ENCODE measurements at regions not wholly inside any gene's neighbourhood (a gene's known extent, or its start where the extent isn't known, plus 50 kb on each side); places are given as distances from the start of the nearest gene placed in this dataset.

DNA sequence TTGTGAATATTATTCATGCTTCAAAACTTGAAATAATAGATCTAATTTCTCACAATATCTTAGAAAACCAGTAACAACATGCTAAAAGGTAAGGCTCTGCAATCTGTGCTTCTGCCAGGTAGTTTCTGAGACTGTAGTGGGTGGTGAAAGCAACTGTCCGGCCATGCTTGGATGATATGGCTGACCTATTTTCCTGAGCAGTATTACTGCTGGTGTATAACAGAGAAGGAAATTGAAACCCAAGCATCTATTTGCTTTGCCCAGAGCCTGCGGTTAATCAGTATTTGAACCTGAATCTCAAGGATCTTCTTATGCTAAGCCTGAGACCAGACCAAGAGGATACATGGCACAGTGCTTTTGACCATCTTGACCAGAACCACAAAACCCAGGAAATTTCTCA is 563.8 kb downstream of the COL12A1 start:
- Histone ChIP-seq H4K20me1 (ENCODE audit: control insufficient read depth, insufficient read depth, low read depth, low read length) (no peaks in the 10 kb centered on the region), H3K79me2 (ENCODE audit: control insufficient read depth, low read length) (no peaks in the 10 kb centered on the region), H3F3A (ENCODE audit: control insufficient read depth, insufficient read depth) (no peaks in the 10 kb centered on the region), H3K27me3 (ENCODE audit: control insufficient read depth, low read length) (no peaks in the 10 kb centered on the region), H3K4me3 (ENCODE audit: low read length) (no peak overlapping the region), H3K4me2 (ENCODE audit: low read length) (no peak overlapping the region), H3K27ac (ENCODE audit: low read depth, low read length) (no peak overlapping the region), H3K9me3 (ENCODE audit: control insufficient read depth, insufficient read depth, low read length) (no peaks in the 10 kb centered on the region), H3K4me1 (ENCODE audit: control insufficient read depth, low read length) (no peaks in the 10 kb centered on the region), H3K36me3 (ENCODE audit: control insufficient read depth, low read length) (no peaks in the 10 kb centered on the region), H3K9me2 (replicated peaks; ENCODE audit: control insufficient read depth, low read length) (no peaks in the 10 kb centered on the region)
- TF ChIP-seq, protein P1, sequence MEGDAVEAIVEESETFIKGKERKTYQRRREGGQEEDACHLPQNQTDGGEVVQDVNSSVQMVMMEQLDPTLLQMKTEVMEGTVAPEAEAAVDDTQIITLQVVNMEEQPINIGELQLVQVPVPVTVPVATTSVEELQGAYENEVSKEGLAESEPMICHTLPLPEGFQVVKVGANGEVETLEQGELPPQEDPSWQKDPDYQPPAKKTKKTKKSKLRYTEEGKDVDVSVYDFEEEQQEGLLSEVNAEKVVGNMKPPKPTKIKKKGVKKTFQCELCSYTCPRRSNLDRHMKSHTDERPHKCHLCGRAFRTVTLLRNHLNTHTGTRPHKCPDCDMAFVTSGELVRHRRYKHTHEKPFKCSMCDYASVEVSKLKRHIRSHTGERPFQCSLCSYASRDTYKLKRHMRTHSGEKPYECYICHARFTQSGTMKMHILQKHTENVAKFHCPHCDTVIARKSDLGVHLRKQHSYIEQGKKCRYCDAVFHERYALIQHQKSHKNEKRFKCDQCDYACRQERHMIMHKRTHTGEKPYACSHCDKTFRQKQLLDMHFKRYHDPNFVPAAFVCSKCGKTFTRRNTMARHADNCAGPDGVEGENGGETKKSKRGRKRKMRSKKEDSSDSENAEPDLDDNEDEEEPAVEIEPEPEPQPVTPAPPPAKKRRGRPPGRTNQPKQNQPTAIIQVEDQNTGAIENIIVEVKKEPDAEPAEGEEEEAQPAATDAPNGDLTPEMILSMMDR (IDR thresholded peaks at IDR 0.05; ENCODE audit: low read depth, low read length, poor library complexity, severe bottlenecking) = no peak
- no peak for TF ChIP-seq EZH2phosphoT487 (IDR thresholded peaks at IDR 0.05; ENCODE audit: borderline replicate concordance, low read length)

DNA sequence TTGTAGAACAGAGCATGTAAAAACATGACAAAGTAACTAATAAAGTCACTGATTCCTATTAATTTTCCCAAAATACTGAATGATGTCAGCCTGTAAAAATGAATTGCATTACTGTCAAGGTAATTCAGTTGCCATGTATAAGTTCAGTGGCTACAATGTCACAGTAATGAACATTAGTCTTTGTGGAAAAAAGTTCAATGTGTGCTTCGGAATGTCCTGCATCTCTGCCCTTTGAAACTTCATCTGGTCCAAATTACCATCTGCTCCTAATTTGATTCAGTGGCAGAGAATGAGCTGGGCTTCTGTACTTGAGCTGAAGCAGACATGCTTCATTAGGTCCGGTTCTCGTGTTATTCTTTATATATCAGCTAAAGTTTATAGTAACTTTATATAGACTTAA is 567.4 kb downstream of the COL12A1 start:
- Histone ChIP-seq H3K9me2 (replicated peaks; ENCODE audit: control insufficient read depth, low read length) (no peaks in the 10 kb centered on the region), H3K4me2 (ENCODE audit: low read length) (no peak overlapping the region), H3F3A (ENCODE audit: control insufficient read depth, insufficient read depth) (no peaks in the 10 kb centered on the region), H3K79me2 (ENCODE audit: control insufficient read depth, low read length) (no peaks in the 10 kb centered on the region), H3K27ac (ENCODE audit: low read depth, low read length) (no peak overlapping the region), H4K20me1 (ENCODE audit: control insufficient read depth, insufficient read depth, low read depth, low read length) (no peaks in the 10 kb centered on the region), H3K27me3 (ENCODE audit: control insufficient read depth, low read length) (no peaks in the 10 kb centered on the region), H3K36me3 (ENCODE audit: control insufficient read depth, low read length) (no peaks in the 10 kb centered on the region), H3K4me3 (ENCODE audit: low read length) (no peak overlapping the region), H3K9me3 (ENCODE audit: control insufficient read depth, insufficient read depth, low read length) (no peaks in the 10 kb centered on the region), H3K4me1 (ENCODE audit: control insufficient read depth, low read length) (no peaks in the 10 kb centered on the region)
- TF ChIP-seq, protein P1 (IDR thresholded peaks at IDR 0.05; ENCODE audit: low read depth, low read length, poor library complexity, severe bottlenecking) = no peak
- TF ChIP-seq EZH2phosphoT487 (IDR thresholded peaks at IDR 0.05; ENCODE audit: borderline replicate concordance, low read length) = no peak

DNA sequence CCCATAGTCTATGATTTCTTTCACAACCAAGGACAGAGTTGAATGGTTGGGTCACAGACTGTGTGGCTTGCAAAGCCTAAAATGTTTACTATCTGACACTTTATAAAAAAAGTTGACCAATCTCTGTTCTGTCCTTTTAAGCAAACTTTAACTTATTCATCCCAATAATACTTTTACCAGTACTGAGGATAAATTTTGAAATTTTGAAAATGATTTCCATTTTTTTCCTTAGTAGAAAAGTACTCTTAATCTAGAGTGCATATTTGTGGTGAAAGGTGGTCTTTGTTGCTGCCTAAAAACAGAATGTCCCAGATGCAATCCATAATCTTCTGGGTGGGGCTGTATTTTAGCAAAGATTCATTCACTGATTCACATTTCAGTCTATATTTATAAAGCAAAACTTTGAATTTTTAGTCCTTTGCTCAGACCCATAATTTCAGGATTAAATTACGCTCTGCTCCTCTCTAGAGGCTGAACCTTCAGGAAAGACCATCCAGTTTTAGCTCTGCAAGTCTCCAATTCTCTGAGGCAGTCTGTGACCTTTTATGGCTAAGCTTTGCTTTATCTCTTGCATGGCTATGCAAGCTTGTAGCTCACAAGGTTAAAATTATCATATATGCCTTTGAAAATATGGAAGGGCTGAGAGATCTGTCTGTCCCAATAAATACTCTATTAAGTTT is 573.5 kb downstream of the COL12A1 start:
- H3F3A ChIP-seq (ENCODE audit: control insufficient read depth, insufficient read depth) = no peaks in the 10 kb centered on the region
- no peaks in the 10 kb centered on the region for H3K9me2 ChIP-seq (replicated peaks; ENCODE audit: control insufficient read depth, low read length)
- no peak overlapping the region for H3K4me2 ChIP-seq (ENCODE audit: low read length)
- no peaks in the 10 kb centered on the region for H3K27me3 ChIP-seq (ENCODE audit: control insufficient read depth, low read length)
- no peaks in the 10 kb centered on the region for H4K20me1 ChIP-seq (ENCODE audit: control insufficient read depth, insufficient read depth, low read depth, low read length)
- H3K27ac ChIP-seq (ENCODE audit: low read depth, low read length) = no peak overlapping the region
- H3K4me3 ChIP-seq (ENCODE audit: low read length) = no peak overlapping the region
- H3K9me3 ChIP-seq (ENCODE audit: control insufficient read depth, insufficient read depth, low read length) = no peaks in the 10 kb centered on the region
- TF ChIP-seq, protein P1 (IDR thresholded peaks at IDR 0.05; ENCODE audit: low read depth, low read length, poor library complexity, severe bottlenecking) = no peak
- TF ChIP-seq EZH2phosphoT487 (IDR thresholded peaks at IDR 0.05; ENCODE audit: borderline replicate concordance, low read length) = no peak
- no peaks in the 10 kb centered on the region for H3K36me3 ChIP-seq (ENCODE audit: control insufficient read depth, low read length)
- H3K79me2 ChIP-seq (ENCODE audit: control insufficient read depth, low read length) = no peaks in the 10 kb centered on the region
- no peaks in the 10 kb centered on the region for H3K4me1 ChIP-seq (ENCODE audit: control insufficient read depth, low read length)
